ENCODE measurements at regions not wholly inside any gene's neighbourhood (a gene's known extent, or its start where the extent isn't known, plus 50 kb on each side); places are given as distances from the start of the nearest gene placed in this dataset.

DNA sequence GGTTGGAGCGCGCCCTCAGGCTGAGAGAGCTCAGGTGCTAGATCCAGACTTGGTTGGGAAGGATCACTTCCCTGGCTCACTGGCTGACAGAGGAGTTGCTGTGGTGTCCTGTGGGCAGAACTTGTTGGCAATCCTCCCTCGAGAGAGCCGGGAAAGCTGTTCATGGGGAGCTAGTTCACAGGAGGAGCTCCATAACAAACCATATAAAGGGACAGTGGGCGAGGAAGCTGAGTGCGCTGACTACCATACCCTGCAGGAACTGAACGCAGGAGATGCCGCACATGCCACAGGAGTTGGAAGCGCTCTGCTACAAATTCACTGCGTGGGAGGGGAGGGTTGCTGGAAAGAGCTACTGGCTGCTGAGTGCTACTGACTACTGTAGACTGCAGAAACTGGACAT is 243.2 kb downstream of the OGFRL1 start:
- no peak for DNase-seq

DNA sequence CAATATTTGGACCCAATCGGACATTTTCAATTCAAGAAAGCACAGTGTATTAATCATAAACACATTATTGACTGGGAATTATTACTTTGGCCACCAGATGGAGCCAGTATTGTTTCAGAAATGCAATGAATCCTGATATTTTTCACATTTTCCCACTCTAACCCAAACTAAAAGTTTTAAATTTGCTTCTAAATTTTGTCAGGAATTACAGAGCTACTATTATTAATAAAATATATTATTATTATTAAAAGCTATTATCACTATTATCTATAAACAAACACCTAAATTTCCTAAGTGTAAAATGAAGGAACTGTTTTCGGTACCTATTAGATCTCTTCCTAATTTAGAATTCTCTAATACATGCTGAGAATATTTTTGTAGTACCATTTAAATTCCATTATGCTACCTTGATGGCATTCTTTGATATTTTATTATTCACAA is 245.3 kb downstream of the OGFRL1 start:
- no peak for DNase-seq

GRCh38 chr6:71534921-71535320 is 246.3 kb downstream of the OGFRL1 start:
- DNase-seq, result no peak

GRCh38 chr6:71537717-71538116 is 249.1 kb downstream of the OGFRL1 start:
- DNase-seq, result no peak

DNA sequence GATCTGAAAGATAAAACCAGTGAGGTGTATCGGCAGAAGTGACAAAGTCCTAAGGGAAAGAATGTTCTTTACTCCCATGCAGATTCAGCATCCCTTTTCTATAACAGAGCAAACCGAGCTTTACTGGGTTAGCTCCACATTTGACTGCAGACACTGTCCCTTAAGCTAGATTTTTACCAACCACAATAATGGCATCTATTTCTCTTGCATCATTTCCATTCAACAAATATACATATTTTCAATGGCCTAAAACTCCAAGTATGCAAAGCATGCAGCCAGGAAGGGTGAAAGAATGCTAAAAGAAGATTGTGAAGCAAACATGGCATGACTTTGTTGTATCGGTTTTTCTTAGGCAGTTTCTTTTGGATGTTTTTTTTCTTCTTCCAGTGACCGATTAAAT is 255.4 kb downstream of the OGFRL1 start:
- no peak for DNase-seq

DNA sequence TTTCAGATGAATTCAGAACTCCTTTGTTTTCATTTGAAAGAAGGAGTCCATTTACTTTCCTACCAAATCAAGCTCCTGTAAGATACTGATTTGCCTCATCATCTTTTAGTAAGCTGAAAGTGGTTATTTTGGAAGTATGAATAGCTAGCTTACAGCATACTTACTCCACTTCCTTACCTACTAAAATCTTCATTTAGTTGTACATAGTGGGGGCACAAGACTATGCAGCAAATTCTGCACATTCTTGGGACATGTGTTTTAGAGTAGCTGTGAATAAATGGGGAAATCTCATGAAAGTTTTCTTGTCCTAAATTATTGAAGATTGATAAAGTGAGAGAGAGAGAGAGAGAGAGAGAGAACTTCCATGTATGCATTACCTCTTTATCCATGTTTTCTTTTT is 256.3 kb downstream of the OGFRL1 start:
- DNase-seq, result no peak

GRCh38 chr6:71545905-71546304 is 257.3 kb downstream of the OGFRL1 start:
- DNase-seq, result no peak

DNA sequence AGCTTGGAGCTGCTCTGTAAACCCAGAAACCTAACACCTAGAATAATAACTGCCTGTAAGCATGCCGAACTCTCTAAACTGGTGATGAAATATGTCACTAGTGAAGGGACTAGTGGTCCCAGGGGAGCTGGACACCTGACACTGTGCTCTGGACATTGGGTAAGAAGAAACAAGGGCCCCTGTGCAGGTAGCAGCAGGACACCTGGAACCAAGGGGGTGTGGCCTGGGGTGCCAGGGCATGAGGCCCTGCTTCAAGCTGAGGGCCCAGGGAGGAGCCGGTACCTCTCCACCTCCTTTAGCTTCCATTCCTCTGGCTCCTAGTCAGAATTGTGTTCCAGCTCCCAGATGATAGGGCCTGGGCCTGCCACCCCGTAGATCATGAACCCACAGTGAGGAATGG is 263.2 kb downstream of the OGFRL1 start:
- DNase-seq, result no peak

DNA sequence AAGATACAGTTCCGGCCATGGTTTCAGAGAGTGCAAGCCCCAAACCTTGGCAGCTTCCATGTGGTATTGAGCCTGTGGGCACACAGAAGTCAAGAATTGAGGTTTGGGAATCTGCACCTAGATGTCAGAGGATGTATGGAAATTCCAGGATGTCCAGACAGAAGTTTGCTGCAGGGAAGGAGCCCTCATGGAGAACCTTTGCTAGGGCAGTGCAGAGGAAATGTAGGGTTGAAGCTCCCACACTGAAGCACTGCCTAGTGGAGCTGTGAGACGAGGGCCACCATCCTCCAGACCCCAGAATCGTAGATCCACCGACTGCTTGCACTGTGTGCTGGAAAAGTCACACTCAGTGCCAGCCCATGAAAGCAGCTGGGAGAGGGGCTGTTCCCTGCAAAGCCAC is 267.5 kb downstream of the OGFRL1 start:
- no peak for DNase-seq

- DNase-seq, result no peak
Measured at GRCh38 chr6:71558974-71559373, 270.4 kb downstream of the OGFRL1 start.

- DNase-seq, result no peak
Measured at GRCh38 chr6:71567562-71567961, 279.0 kb downstream of the OGFRL1 start.

DNA sequence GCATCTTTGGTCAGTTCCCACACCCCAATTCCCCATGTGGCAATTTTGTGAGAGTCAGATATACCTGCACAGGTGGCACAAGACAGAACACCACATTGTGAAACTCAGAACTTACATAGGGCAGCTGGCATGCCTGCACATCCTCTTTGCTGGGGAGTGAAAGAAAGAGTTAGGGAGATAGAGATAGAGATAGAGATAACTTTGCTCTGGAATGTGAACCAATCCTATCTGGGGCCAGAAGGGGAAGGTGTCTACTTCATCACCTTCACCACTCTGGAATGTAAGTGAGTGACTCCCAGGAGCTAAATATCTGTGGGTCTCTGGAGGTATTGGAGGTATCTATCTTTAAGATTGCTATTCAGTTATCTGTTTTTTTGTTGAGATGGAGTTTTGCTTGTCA is 289.2 kb downstream of the OGFRL1 start:
- DNase-seq, result no peak

DNA sequence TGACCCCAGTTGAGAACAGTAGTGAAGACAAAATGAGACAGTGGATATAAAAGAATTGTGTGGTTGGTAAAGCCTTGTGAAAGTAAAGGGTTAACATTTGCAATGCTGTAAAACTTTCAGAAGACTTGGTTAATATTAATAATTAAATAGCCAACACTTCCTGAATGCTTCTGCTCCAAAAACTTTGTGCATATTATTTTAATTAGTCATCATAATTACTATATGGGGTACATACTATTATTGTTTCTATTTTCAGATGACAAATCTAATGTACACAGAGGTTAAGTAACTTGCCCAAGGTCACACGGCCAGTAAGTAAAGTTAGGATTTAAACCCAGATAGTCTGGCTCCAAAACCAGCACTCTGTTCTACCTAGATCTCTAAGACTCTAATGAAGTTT is 291.3 kb downstream of the OGFRL1 start:
- DNase-seq, result no peak

DNA sequence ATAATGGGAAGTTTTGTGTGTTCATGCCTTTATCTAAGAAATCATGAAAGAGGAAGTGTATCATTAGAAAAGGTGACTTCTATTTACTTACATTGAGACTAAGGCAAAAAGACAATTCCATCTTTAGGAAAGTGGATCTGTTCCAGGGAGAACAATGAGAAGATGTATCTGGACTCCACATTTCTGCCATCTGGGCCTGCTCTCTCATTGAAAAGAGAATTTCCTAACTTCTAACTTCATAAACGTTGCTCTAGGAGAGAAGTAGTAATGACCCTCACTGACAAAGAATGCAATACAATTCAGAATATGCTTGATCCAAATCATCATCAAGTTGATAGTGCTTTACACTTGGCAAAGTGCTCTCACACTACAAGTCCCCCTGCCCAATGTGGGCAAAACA is 294.2 kb downstream of the OGFRL1 start:
- no peak for DNase-seq

- no peak for DNase-seq
Measured at GRCh38 chr6:71584712-71585436, 296.3 kb downstream of the OGFRL1 start.

- DNase-seq, result no peak
Measured at GRCh38 chr6:71585472-71585871, 296.9 kb downstream of the OGFRL1 start.

- no peak for DNase-seq
Measured at GRCh38 chr6:71588490-71588889, 297.9 kb upstream of the RIMS1 start.

GRCh38 chr6:71589254-71589653 is 297.1 kb upstream of the RIMS1 start:
- no peak for DNase-seq

DNA sequence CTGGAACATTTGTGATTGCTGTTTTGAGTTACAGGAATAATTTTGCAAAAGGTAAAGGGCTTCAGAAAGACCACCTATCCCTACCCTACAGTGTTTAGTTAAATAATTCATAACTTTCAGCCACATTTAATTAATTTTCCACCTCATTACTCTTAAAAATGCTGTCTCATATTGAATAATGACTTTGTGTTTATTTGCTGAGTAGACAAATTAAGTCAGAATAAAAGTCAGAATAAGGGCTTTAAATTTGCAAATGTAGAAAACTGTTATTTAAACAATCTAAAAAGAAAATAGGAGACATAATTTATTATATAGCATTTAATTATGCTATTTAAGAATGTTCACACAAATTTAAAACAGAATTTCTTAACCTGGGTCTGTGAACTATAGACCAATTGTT is 293.7 kb upstream of the RIMS1 start:
- no peak for DNase-seq

DNA sequence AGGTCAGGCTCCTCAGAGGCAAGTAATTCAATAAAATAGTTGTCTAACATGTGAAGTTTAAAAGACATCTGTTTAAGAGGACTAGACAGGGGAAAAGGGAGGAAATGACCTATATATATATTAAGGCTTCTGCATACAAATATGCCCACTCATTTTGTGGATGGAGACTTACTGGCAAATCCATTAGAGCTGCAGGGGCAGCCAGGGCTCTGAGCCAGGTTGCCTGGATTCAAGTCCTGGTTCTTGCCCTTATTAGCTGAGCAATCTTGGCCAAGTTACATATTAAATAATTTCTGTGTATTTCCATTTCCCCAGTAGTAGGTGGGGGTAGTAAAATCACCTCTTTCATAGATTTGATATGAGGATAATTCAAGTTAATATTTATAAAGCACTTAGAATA is 287.0 kb upstream of the RIMS1 start:
- DNase-seq, result no peak

DNA sequence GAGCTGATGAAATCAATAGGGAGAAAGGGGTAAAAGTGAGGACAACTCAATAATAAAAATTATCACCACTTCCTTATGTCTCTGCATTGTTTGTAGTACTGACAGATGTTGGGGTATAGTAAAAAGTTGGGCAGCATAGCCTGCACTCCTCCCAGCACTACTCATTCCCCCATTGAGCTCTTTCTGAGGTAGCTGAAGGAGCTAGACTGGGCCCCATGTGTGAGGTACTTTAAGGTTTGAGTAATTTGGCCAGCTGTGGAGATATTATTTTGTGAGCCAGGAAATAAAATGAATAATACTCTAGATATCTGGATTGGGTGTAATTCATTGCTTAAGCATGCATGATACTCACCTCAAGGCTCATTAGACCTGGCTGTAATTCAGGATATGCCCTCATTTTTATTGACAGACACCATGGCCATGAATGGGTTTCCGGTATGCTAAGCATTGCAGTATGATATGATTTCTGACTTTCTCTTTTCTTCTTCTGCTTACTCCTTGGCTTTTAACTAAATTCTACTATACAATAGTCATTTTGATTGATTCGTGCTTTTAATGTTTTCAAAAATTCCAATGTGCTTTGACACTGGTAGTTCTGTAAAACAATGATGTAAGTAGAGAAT is 283.9 kb upstream of the RIMS1 start:
- DNase-seq, result no peak

GRCh38 chr6:71603021-71603420 is 283.3 kb upstream of the RIMS1 start:
- DNase-seq, result no peak

- DNase-seq, result no peak
Measured at GRCh38 chr6:71608646-71609045, 277.7 kb upstream of the RIMS1 start.

GRCh38 chr6:71619836-71620235 is 266.5 kb upstream of the RIMS1 start:
- DNase-seq, result no peak

DNA sequence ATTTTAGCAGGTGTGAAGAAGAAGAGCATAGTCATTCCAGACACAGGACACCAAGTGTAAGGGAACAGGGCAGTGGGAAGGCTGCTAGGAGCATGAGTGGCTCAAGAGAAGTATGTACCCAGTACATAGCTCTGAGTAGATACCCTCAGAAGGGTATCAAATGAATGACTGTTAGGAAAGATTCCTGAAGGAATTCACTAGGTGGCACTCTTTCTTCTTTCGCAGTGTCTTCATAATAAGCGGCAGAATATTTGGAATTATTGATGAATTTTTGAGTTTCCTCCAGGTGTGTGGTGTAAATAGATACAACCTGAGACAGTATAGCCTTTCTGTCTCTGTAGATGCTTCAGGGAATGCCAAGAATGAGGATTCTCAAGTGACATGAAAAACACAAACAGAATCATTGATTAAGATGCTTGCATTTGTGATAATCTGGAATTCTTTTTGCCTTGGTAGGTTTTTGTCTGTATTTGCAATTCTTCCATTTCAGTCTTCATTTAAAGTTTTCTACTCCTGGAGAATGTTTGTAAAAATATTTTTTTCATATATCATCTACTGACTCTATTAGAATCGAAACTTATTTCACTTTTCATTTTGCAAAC is 264.3 kb upstream of the RIMS1 start:
- DNase-seq, result no peak
